Activated naive CD8-positive, alpha-beta T cell (primary cell): ENCODE measurements at regions not wholly inside any gene's neighbourhood (a gene's known extent, or its start where the extent isn't known, plus 50 kb on each side); places are given as distances from the start of the nearest gene placed in this dataset.

Source experiments
- H3K27ac Mint-ChIP-seq: one replicate; pipeline ENCODE4 v1.8.0; 2021; ENCODE audit warnings: mixed read lengths
- H3K27me3 Mint-ChIP-seq: one replicate; pipeline ENCODE4 v1.8.0; 2021; ENCODE audit warnings: mixed read lengths
- H3K36me3 Mint-ChIP-seq: one replicate; pipeline ENCODE4 v1.8.0; 2021; ENCODE audit warnings: mixed read lengths
- H3K4me1 Mint-ChIP-seq: one replicate; pipeline ENCODE4 v1.8.0; 2021; ENCODE audit warnings: low read depth, mixed read lengths
- H3K4me3 Mint-ChIP-seq: one replicate; pipeline ENCODE4 v1.8.0; 2021; ENCODE audit warnings: mild to moderate bottlenecking, mixed read lengths
- H3K9me3 Mint-ChIP-seq: one replicate; pipeline ENCODE4 v1.8.0; 2021; ENCODE audit warnings: low read depth, mixed read lengths

- Mint-ChIP-seq H3K27ac (no peak overlapping the region), H3K27me3 (peaks cover 2% of the 10 kb centered on the region), H3K9me3 (no peaks in the 10 kb centered on the region), H3K4me3 (no peak overlapping the region), H3K4me1 (no peaks in the 10 kb centered on the region), H3K36me3 (no peaks in the 10 kb centered on the region)
Measured at GRCh38 chr15:94080989-94081605, 150.3 kb upstream of the MCTP2 start.

- H3K4me3 Mint-ChIP-seq = no peak overlapping the region
- H3K27me3 Mint-ChIP-seq = peaks cover 2% of the 10 kb centered on the region
- H3K27ac Mint-ChIP-seq = no peak overlapping the region
- no peaks in the 10 kb centered on the region for H3K36me3 Mint-ChIP-seq
- no peaks in the 10 kb centered on the region for H3K9me3 Mint-ChIP-seq
- no peaks in the 10 kb centered on the region for H3K4me1 Mint-ChIP-seq
Measured at GRCh38 chr15:94080416-94080815, 150.9 kb upstream of the MCTP2 start.

GRCh38 chr15:94079968-94080367 is 151.4 kb upstream of the MCTP2 start:
- no peaks in the 10 kb centered on the region for H3K9me3 Mint-ChIP-seq
- peaks cover 2% of the 10 kb centered on the region for H3K27me3 Mint-ChIP-seq
- H3K4me3 Mint-ChIP-seq = no peak overlapping the region
- H3K27ac Mint-ChIP-seq = no peak overlapping the region
- no peaks in the 10 kb centered on the region for H3K36me3 Mint-ChIP-seq
- no peaks in the 10 kb centered on the region for H3K4me1 Mint-ChIP-seq

GRCh38 chr15:94079459-94079858 is 151.9 kb upstream of the MCTP2 start:
- H3K36me3 Mint-ChIP-seq = no peaks in the 10 kb centered on the region
- no peaks in the 10 kb centered on the region for H3K9me3 Mint-ChIP-seq
- no peaks in the 10 kb centered on the region for H3K4me1 Mint-ChIP-seq
- H3K4me3 Mint-ChIP-seq = no peak overlapping the region
- no peak overlapping the region for H3K27ac Mint-ChIP-seq
- peaks cover 2% of the 10 kb centered on the region for H3K27me3 Mint-ChIP-seq

- Mint-ChIP-seq H3K27ac (no peak overlapping the region), H3K4me3 (no peak overlapping the region), H3K9me3 (no peaks in the 10 kb centered on the region), H3K4me1 (no peaks in the 10 kb centered on the region), H3K36me3 (no peaks in the 10 kb centered on the region), H3K27me3 (no peaks in the 10 kb centered on the region)
Measured at GRCh38 chr15:94077938-94078337, 153.4 kb upstream of the MCTP2 start.

GRCh38 chr15:94075349-94075748 is 156.0 kb upstream of the MCTP2 start:
- H3K4me3 Mint-ChIP-seq = no peak overlapping the region

GRCh38 chr15:94070356-94071295 is 160.7 kb upstream of the MCTP2 start:
- no peak overlapping the region for H3K27ac Mint-ChIP-seq
- H3K4me1 Mint-ChIP-seq = no peaks in the 10 kb centered on the region
- no peaks in the 10 kb centered on the region for H3K36me3 Mint-ChIP-seq
- peaks cover 9% of the 10 kb centered on the region for H3K9me3 Mint-ChIP-seq
- no peaks in the 10 kb centered on the region for H3K27me3 Mint-ChIP-seq
- H3K4me3 Mint-ChIP-seq = no peak overlapping the region

More at GRCh38 chr15:94075349-94075748, 156.0 kb upstream of the MCTP2 start:
- Mint-ChIP-seq H3K9me3 (no peaks in the 10 kb centered on the region), H3K36me3 (no peaks in the 10 kb centered on the region), H3K4me1 (no peaks in the 10 kb centered on the region), H3K27me3 (no peaks in the 10 kb centered on the region), H3K27ac (no peak overlapping the region)

GRCh38 chr15:94069844-94070243 is 161.5 kb upstream of the MCTP2 start:
- no peaks in the 10 kb centered on the region for H3K4me1 Mint-ChIP-seq
- H3K27me3 Mint-ChIP-seq = no peaks in the 10 kb centered on the region
- H3K4me3 Mint-ChIP-seq = no peak overlapping the region
- peaks cover 9% of the 10 kb centered on the region for H3K9me3 Mint-ChIP-seq
- no peak overlapping the region for H3K27ac Mint-ChIP-seq
- H3K36me3 Mint-ChIP-seq = no peaks in the 10 kb centered on the region

- H3K27me3 Mint-ChIP-seq = peaks cover 3% of the 10 kb centered on the region
- H3K4me3 Mint-ChIP-seq = no peak overlapping the region
- H3K4me1 Mint-ChIP-seq = no peaks in the 10 kb centered on the region
- H3K27ac Mint-ChIP-seq = no peak overlapping the region
- no peaks in the 10 kb centered on the region for H3K36me3 Mint-ChIP-seq
- peaks cover 9% of the 10 kb centered on the region for H3K9me3 Mint-ChIP-seq
Measured at GRCh38 chr15:94066811-94067210, 164.6 kb upstream of the MCTP2 start.

GRCh38 chr15:94066046-94066445 is 165.3 kb upstream of the MCTP2 start:
- Mint-ChIP-seq H3K9me3 (peaks cover 9% of the 10 kb centered on the region), H3K4me3 (no peak overlapping the region), H3K27ac (no peak overlapping the region), H3K27me3 (peaks cover 3% of the 10 kb centered on the region), H3K36me3 (no peaks in the 10 kb centered on the region), H3K4me1 (no peaks in the 10 kb centered on the region)

GRCh38 chr15:94064676-94065313 is 166.6 kb upstream of the MCTP2 start:
- H3K36me3 Mint-ChIP-seq = no peaks in the 10 kb centered on the region

GRCh38 chr15:94061041-94061440 is 170.3 kb upstream of the MCTP2 start:
- Mint-ChIP-seq H3K27me3 (peaks cover 14% of the 10 kb centered on the region), H3K36me3 (no peaks in the 10 kb centered on the region), H3K27ac (no peak overlapping the region), H3K4me1 (no peaks in the 10 kb centered on the region), H3K9me3 (no peaks in the 10 kb centered on the region), H3K4me3 (no peak overlapping the region)

More at GRCh38 chr15:94064676-94065313, 166.6 kb upstream of the MCTP2 start:
- Mint-ChIP-seq H3K27ac (no peak overlapping the region), H3K27me3 (peaks cover 3% of the 10 kb centered on the region), H3K9me3 (peaks cover 9% of the 10 kb centered on the region), H3K4me1 (no peaks in the 10 kb centered on the region), H3K4me3 (no peak overlapping the region)

- Mint-ChIP-seq H3K36me3 (no peaks in the 10 kb centered on the region), H3K4me3 (no peak overlapping the region), H3K9me3 (no peaks in the 10 kb centered on the region), H3K27ac (no peak overlapping the region), H3K27me3 (peaks cover 14% of the 10 kb centered on the region), H3K4me1 (no peaks in the 10 kb centered on the region)
Measured at GRCh38 chr15:94059013-94059587, 172.3 kb upstream of the MCTP2 start.

- Mint-ChIP-seq H3K36me3 (no peaks in the 10 kb centered on the region), H3K4me1 (no peaks in the 10 kb centered on the region), H3K9me3 (no peaks in the 10 kb centered on the region), H3K27ac (no peak overlapping the region), H3K4me3 (no peak overlapping the region), H3K27me3 (peaks cover 14% of the 10 kb centered on the region)
Measured at GRCh38 chr15:94057305-94057704, 174.1 kb upstream of the MCTP2 start.

GRCh38 chr15:94056314-94056713 is 175.0 kb upstream of the MCTP2 start:
- Mint-ChIP-seq H3K36me3 (no peaks in the 10 kb centered on the region), H3K27ac (no peak overlapping the region), H3K4me3 (no peak overlapping the region), H3K27me3 (peaks cover 11% of the 10 kb centered on the region), H3K4me1 (no peaks in the 10 kb centered on the region), H3K9me3 (no peaks in the 10 kb centered on the region)
